LNCaP clone FGC (cell line): ENCODE measurements at regions not wholly inside any gene's neighbourhood (a gene's known extent, or its start where the extent isn't known, plus 50 kb on each side); places are given as distances from the start of the nearest gene placed in this dataset.

Experiments used
- DNase-seq: peaks from one replicate; pipeline ENCODE4 v3.0.0-alpha.2; 2011; ENCODE audit warnings: low read depth
- H3K4me3 ChIP-seq: 2 replicates; pipeline ENCODE4 v1.5.1; 2011; ENCODE audit warnings: mild to moderate bottlenecking, low read depth, low read length, control low read depth
- TF ChIP-seq, protein P1 (sequence below): IDR thresholded peaks from 2 replicates; pipeline ENCODE4 v1.5.1; 2012; ENCODE audit warnings: mild to moderate bottlenecking; ENCODE audit not compliant: control insufficient read depth, insufficient read depth; ENCODE audit errors: extremely low read depth

DNA sequence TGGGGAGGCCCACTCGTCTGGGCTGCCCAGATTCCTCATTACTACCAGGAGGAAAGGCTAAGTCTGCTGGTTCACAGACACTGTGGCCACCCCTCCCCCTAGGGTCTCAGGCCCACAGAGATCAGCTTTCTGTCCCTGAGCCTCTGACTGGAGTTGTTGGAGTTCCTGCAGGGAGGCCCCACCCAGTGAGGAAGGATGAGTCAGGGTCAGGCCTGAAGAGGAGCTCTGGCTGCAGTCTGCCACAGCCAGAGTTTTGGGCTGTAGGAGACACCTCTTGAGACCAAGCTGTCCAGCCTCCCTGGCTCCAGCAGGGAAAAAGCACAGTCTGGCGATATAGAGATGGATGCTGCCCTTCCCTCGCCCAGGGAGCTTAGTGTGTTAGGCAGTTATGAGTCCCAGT lies 720.9 kb upstream of the SEMA6D start:
- no peak for DNase-seq

DNA sequence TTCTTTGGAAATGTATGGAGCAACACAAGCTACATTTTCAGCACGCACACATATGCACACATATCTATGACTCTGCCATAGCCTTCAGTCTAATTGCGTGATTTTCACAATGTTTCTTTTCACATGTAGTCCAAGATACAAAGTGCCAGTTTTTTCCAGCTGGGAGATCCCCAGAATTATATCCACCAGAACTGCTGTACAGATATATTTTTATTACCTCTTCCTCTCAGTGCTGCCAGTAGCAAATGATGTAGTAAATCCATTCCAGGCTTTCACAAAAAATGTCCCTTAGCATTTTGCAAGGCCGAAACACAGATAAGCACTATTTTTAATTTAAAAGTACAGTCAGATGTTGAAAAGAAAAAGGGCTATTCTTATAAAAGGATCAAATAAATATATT lies 719.8 kb upstream of the SEMA6D start:
- no peak overlapping the region for H3K4me3 ChIP-seq
- TF ChIP-seq, protein P1, sequence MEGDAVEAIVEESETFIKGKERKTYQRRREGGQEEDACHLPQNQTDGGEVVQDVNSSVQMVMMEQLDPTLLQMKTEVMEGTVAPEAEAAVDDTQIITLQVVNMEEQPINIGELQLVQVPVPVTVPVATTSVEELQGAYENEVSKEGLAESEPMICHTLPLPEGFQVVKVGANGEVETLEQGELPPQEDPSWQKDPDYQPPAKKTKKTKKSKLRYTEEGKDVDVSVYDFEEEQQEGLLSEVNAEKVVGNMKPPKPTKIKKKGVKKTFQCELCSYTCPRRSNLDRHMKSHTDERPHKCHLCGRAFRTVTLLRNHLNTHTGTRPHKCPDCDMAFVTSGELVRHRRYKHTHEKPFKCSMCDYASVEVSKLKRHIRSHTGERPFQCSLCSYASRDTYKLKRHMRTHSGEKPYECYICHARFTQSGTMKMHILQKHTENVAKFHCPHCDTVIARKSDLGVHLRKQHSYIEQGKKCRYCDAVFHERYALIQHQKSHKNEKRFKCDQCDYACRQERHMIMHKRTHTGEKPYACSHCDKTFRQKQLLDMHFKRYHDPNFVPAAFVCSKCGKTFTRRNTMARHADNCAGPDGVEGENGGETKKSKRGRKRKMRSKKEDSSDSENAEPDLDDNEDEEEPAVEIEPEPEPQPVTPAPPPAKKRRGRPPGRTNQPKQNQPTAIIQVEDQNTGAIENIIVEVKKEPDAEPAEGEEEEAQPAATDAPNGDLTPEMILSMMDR, result no peak
- no peak for DNase-seq

More for the DNA sequence above, 720.9 kb upstream of the SEMA6D start:
- TF ChIP-seq, protein P1, result no peak
- no peak overlapping the region for H3K4me3 ChIP-seq

DNA sequence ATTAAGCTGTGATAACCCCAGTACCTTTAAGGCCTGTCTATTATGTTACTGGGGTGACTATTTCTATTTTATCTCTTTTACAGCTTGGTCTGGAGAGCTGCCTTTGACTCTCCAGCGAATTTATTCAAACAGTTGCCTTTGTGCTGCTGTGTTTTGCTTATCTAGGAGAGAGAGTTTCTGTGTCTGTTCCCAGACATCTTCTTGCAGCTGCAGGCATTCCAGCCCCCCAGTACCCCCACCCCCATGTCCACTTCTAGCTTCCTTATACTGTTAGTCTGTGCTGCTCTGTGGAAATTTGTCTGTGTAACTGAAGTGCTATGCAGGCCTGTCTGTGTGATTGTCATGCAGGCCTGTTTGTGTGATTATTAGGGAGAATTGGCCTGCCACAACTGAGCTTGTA lies 713.7 kb upstream of the SEMA6D start:
- TF ChIP-seq, protein P1, result no peak
- no peak for DNase-seq
- no peak overlapping the region for H3K4me3 ChIP-seq

DNA sequence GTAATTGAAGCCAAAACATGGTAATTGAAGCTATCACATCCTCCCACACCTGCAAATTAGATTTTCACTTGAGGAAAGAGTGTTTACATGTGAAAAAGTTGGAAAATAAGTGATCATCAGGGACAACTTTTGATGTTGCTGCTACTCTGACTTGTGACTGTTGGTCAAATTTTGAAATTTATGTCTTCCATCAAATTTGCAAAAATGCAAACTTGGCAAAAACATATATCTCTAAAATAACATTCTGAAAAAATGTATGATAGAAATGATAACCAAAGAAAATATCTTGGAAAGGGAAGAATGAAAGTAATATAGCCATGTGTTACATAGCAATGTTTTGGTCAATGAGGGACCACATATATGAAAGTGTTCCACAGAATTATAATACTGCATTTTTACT lies 703.9 kb upstream of the SEMA6D start:
- TF ChIP-seq, protein P1, result no peak
- no peak overlapping the region for H3K4me3 ChIP-seq
- no peak for DNase-seq

DNA sequence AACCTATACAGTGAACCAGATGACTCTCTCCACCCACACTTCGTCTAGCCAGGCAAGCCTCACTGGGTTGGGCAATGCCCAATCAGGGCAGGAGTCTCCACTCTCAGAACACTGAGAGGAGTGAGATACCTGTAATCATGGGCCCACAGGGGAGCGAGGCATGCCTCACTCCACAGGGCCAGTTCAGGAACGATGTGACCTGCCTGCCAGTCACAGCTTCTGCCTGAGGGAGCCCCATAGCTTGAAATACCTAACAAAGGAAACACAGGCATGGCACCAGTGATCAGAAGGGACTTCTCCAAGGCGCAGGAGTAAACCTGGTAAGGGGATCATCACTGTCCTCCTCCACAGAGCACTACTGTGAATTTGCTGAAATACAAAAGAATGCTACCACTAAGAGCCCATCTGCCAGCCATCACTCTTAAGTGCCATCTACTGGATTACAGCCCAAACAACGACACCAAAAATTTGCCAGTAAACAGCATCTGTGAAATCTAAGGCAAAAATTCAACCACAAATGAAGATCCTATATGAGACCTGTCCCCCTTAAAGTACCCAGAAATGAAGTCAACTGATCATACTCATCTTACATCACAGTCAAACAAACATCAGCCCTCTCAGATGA lies 689.9 kb upstream of the SEMA6D start:
- TF ChIP-seq, protein P1, result peak; percentile 34; the same call in 1 of the 2 replicates
- no peak for DNase-seq
- H3K4me3 ChIP-seq, result no peak overlapping the region

DNA sequence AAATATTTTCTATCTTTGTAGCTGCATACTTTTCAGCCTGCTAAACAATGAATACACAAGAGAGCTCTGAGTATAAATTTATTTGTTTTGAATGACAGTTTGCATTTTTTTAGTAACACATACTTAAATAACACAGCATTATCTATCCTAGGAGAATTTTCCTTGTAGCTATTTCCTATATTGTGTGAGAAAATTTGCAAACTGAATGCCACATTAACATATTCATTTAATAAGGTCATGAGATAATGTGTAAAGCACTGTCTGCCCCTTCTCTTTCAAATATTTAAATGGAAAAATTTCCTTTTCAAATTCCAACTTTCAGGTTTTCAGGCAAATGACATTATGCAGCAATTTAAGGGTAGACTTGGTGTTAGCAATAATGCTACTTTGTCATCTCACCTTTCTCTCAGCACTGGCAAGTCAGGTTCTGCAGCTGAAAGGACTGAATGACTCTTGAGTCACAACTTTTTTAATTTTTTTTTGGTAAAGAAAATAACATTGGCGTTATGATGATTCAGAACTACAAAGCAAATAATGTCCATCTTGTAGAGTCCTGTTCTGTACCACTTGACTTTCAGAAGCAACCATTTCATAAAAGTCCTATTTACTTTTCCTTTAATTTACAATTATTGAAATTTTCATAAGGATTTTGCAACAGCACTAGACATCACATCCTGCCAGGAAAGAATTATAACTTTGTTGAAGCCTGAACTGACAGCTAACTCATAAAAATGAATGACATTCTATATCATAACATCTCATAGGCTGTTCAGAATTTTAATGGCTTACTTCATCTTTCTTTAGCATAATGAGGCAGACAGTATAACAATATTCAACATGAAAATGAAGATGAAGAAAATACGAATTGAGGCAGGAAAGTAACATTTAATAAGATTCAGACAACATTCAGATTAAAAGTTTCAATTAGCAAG lies 681.6 kb upstream of the SEMA6D start:
- no peak for DNase-seq
- TF ChIP-seq, protein P1, result no peak
- no peak overlapping the region for H3K4me3 ChIP-seq
